ENCODE measurements at regions not wholly inside any gene's neighbourhood (a gene's known extent, or its start where the extent isn't known, plus 50 kb on each side); places are given as distances from the start of the nearest gene placed in this dataset.
"Not testable (repeated sequence)": the region's sequence is repeated elsewhere in the genome, so short reads cannot be mapped to it uniquely, and the experiment has no call there.

DNA sequence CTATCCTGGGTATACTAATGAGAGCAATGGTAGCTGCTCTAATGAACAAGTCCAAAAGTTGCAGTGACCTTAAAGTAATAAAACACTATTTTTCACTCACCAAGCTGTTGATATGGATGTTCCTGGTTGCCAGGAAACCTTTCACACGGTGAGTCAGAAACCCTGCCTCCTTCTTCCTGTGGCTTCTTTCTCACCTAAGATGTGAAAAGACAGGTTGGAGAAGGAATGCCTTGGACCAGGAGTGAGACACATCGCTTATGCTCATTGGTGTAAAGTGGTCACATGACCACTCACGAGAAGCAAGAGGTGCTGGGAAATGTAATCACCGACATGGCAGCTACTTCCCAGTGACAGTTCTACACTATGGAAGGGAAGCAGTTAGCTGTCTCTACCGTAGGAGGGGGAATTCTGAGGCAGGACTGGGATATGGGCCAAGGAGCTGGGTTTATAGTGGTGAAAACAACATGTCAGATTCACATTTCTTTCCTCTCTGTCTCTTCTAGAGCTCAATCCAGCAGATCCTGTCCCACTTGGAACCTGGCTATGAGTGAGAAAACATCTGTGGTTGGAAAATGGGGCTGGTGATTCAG, 320.4 kb upstream of the KLF4 start:
- DNase-seq = no peak

DNA sequence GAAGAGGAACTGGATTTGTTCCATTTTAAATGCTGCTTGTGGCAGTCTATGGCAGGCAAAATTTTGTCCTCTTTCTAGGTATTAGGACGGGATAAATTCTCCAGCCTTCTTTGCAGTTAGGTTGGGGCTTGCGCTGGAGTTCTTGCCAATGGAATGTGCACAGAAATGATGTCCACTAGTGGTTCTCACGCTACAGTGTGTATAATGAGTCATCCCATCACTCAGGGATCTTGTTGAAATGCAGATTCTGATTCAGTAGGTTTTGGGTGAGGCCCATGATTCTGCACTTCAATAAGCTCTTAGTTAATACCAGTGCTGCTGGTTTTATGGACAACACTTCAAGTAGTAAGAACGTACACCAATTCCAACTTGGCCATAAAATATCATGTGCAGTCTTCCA, 317.6 kb upstream of the KLF4 start:
- DNase-seq = no peak

- no peak for DNase-seq
Measured at GRCh38 chr9:107805201-107805600, 315.6 kb upstream of the KLF4 start.

- no peak for DNase-seq
Measured at GRCh38 chr9:107794259-107794658, 304.7 kb upstream of the KLF4 start.

DNA sequence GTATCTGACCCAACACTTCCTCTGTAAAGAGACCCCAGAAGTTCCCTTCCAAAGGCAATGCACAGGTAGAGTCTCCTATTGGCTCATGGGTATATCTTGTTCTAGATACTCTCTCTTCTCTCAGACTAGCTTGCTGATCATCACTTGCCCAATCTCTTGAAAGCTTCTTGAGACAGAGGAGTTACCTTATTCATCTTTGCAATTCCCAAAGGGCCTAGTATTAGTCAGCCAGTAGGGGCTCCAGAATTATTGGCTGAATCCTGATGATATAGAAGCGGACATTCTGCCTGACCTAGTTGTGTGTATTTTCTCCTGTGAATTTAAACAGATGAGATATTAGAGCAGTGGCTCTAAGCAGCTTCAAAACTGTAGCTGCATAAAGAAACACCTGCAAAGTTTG, 304.0 kb upstream of the KLF4 start:
- DNase-seq = no peak

- DNase-seq = no peak
Measured at GRCh38 chr9:107792596-107792995, 303.0 kb upstream of the KLF4 start.

DNA sequence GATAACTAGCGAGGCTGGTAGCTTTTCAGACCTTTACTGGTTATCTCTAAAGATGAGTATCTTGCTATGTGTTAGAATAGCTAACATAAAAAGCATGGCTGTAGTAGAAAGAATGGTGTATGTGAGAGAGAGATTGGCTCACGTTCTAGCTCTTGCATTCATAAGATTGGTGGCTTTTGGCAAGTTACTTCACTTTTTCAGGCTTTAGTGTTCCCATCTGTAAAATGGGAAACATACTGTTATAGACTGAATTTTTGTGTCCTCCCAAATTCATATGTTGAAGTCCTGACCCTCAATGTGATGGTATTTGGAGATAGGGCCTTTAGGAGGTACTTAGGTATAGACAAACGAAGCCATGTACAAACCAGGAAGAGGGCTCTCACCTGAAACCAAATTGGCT, 302.4 kb upstream of the KLF4 start:
- no peak for DNase-seq

DNA sequence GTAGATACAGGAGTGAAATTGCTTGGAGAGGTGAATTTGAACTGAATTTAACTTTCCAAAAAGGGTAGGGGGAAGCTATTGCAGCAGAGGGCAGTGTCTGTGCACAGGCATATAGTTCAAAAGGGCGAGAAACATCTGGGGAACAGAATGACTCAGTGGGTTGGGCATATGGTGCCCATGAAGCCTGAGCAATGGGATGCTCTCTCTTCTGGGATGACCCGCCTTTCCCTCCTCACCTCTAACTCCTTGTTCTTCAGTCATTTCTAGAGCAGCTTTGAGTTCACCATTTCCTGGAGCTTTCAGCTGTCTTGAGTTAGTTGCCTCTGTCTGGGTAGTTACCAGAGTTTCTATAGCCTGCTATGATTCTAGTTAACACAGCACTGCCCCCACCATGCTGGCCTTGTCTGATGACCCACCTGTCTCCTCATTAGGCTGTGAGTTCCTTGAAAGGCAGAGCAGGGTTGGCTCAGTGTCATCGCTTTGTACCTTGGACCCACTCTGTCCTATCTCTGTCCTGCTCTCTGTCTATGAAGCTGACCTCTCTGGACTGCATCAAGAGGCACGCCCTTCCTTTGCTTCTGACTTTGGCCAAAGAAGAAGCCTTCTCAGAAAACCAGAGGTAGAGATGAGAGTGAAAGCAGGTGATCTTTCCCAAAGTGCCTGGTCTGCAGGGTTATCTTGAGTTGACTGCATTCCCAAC, 299.6 kb upstream of the KLF4 start:
- no peak for DNase-seq

DNA sequence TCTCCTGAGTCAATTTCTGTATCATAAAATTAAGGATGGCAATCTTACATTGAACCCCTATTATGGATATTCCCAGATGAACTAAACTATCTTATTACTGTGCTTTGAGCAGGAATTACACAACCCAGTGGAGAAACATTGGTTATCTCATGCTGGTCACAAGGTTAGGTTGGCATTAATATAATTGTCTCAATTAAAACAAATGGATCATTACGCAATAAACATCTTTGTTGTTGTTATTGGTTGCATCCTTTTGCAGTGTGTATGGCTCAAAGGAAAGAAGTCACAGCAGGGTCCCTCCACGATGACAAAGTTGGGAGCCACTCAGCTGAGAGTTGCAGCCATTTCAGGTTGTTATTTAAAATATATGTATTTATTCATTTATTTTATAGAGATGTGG, 297.0 kb upstream of the KLF4 start:
- DNase-seq = no peak

GRCh38 chr9:107784235-107784958, 294.8 kb upstream of the KLF4 start:
- no peak for DNase-seq

GRCh38 chr9:107782789-107783188, 293.2 kb upstream of the KLF4 start:
- no peak for DNase-seq

DNA sequence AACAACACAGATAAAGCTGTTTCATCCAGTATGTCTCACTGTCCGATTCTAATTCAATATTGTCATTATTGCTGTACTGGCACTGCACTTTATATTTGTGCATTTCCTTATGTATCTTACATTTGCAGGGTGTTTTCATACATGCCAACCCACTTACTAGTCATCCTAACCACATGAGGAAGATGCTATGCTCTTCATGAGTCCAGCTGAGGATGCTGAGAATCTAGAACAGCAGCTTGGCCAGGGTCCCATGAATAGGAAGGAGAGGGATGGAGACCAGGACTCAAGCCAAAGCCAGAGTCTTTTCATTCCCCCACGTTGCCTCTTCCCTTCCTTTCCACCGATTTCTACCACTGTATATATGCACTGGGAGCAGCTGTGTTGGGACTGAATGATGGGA, 292.8 kb upstream of the KLF4 start:
- DNase-seq = no peak

DNA sequence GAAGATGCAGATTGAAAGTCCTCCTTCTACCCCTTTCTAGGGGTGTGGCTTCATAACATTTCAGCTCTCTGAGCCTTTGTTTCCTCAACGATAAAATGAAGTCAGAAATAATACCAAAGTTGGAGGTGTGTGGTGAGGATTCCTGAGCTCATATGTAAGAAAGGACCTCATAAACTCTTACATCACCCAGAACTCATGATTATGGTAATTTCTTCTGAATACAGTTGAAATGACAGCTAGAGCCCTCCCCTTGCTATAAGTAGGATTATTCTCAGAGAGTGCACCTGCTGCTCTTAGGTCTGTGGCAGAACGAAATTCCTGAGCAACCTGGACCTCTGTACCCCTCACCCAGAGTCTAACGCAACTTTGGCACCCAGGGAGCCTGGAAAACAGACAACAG, 291.4 kb upstream of the KLF4 start:
- peak; percentile 10 for DNase-seq

DNA sequence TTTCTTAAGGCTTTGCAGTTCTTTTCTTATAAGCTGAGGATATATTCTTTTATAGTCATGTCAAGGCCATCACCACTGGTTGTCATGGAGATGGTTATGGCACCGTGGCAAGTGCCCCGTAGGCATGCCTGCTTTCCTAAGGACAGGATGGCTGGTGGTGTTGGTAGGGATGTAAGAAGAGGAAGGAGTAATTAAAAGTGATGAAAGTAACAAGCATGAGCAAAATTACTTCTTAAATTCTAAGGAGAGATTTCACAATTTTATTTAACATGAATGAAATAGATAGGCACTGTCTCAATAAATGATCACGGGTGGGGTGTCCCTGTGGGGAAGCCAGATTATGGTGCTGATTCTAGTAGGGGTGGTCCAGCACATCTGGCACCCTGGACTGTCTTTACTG, 290.2 kb upstream of the KLF4 start:
- no peak for DNase-seq

GRCh38 chr9:107778661-107779060, 289.1 kb upstream of the KLF4 start:
- DNase-seq = no peak

DNA sequence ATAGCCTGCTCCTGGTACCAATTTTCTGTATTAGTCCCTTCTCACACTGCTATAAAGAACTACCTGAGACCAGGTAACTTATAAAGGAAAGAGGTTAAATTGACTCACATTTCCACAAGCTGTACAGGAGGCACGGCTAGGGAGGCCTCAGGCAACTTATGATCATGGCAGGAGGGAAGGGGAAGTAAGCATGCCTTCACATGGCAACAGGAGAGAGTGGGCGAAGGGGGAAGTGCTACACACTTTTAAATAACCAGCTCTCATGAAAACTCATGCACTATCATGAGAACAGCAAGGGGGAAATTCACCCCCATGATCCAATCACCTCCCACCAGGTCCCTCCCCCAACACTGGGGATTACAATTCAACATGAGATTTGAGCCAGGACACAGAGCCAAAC, 284.5 kb upstream of the KLF4 start:
- DNase-seq = not testable (repeated sequence)

- no peak for DNase-seq
Measured at GRCh38 chr9:107772988-107773387, 283.4 kb upstream of the KLF4 start.

GRCh38 chr9:107770716-107771115, 281.1 kb upstream of the KLF4 start:
- DNase-seq = peak; percentile 80

DNA sequence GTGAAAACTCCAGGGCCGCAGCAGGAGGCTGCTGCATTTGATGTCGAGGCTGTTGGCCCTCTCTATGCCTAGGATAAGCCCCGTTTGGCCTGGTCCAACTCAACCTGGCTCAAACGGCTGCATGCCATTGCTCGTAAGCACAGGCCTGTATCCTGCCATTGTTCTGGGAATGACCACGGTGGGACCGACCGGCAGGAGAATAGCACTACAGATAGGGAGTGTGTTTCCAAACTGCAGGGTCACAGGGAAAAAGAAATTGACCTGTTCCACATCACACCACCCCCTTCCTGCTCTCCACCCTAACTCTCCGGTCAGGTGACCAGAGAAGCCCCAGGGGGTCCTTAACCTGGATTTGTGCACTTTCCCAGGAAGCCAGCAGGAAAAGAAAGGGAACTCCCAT, 278.7 kb upstream of the KLF4 start:
- DNase-seq = no peak

- DNase-seq = no peak
Measured at GRCh38 chr9:107767711-107768110, 278.1 kb upstream of the KLF4 start.

- DNase-seq = not testable (repeated sequence)
Measured at GRCh38 chr9:107763469-107763868, 273.9 kb upstream of the KLF4 start.

DNA sequence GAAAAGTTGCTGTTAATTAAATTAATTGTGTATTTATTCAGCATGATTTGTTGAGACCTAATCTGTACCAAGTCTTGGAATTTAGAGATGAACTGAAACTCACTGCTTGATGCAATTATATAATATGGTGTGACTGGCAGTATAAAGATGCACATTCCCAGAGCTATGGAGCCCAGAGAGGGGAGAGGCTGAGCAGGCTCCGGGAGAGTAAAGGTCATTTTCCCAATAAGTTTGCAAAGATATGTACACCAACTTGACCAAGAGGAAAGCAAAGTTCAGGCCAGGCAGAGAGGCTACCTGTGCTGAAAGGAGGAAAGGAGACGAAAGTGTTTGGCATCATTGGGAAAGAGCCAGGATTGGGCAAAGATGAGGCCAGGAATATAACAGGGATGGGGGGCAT, 271.7 kb upstream of the KLF4 start:
- DNase-seq = no peak

DNA sequence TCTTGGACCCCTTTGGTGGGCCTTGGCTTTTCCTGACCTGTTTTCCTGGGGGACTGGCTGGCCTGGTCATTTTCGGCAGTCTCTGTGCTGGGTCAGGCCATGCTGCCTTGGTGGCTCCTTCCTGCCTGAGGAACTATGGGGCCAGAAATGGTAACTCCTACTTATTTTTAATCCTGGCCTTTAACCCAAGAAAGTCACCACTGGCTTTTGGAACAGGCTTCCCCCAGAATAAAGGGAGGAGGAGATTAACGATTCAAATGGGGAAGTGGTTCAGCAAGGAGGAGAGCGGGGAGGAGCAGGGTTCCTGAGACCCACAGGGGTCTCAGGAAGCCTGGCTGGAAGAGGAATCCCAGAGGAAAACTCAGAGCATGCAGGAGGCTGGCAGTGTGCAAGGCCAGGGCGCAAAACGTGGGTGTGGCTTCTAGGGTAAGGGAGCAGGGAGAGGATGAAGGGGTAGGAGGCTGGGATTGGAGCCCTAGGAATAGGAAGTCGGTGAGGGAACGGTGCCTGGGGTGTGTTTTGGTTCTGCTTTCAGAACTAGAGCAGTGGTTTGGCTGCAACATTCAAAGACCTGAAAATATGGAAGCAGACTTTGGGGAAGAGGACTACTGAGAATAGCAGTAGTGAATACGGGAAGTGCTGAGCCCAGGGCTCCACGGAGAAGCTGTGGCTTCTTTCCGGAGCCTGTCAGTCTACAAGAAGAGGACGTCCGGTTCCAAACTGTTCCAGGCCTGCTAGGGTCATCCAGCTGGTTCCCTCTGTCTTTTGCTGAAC, 271.1 kb upstream of the KLF4 start:
- no peak for DNase-seq

GRCh38 chr9:107759823-107760166, 270.2 kb upstream of the KLF4 start:
- no peak for DNase-seq

Data from NCI-H524 treated with DMSO at 0.1 percent for 48 hours (cell line).